GM23338 (cell line): ENCODE measurements at regions not wholly inside any gene's neighbourhood (a gene's known extent, or its start where the extent isn't known, plus 50 kb on each side); places are given as distances from the start of the nearest gene placed in this dataset.

Experiments
- ATAC-seq: fragments of 200-7000 bp; cut with Tn5 transposase; 3 replicates; pipeline ENCODE4 v1.9.1; 2020
- DNase-seq: peaks from one replicate; pipeline ENCODE4 v3.0.0-alpha.2; 2015; ENCODE audit warnings: low spot score
- H2AFZ ChIP-seq: fragments of 200-600 bp; sonication (generic); 2 replicates; pipeline ENCODE4 v1.8.0; 2016; ENCODE audit warnings: antibody characterized with exemption, mild to moderate bottlenecking, moderate library complexity
- H3F3A ChIP-seq: fragments of 200-600 bp; sonication (generic); replicated peaks from 2 replicates; pipeline ENCODE4 v1.8.0; 2017; ENCODE audit warnings: antibody characterized with exemption, mixed run types, low read depth
- H3K27ac ChIP-seq: fragments of 200-600 bp; sonication (generic); 2 replicates; pipeline ENCODE4 v1.6.1; 2016; ENCODE audit warnings: low read depth
- H3K27me3 ChIP-seq: fragments of 200-600 bp; sonication (generic); 2 replicates; pipeline ENCODE4 v1.8.0; 2016; ENCODE audit warnings: mild to moderate bottlenecking, mixed run types, moderate library complexity; ENCODE audit not compliant: insufficient read depth
- H3K36me3 ChIP-seq: fragments of 200-600 bp; sonication (generic); 2 replicates; pipeline ENCODE4 v1.8.0; 2016; ENCODE audit warnings: mild to moderate bottlenecking; ENCODE audit not compliant: insufficient read depth
- H3K4me1 ChIP-seq: fragments of 200-600 bp; sonication (generic); 2 replicates; pipeline ENCODE4 v1.8.0; 2016; ENCODE audit warnings: mild to moderate bottlenecking, moderate library complexity; ENCODE audit not compliant: insufficient read depth
- H3K4me2 ChIP-seq: fragments of 200-600 bp; sonication (generic); 2 replicates; pipeline ENCODE4 v1.7.1; 2017; ENCODE audit warnings: mixed run types
- H3K4me3 ChIP-seq: fragments of 200-600 bp; sonication (generic); 2 replicates; pipeline ENCODE4 v1.6.1; 2016; ENCODE audit warnings: mixed run types
- H3K79me2 ChIP-seq: fragments of 200-600 bp; sonication (generic); replicated peaks from 2 replicates; pipeline ENCODE4 v1.8.0; 2017; ENCODE audit warnings: mild to moderate bottlenecking; ENCODE audit not compliant: insufficient read depth
- H3K9me2 ChIP-seq: fragments of 200-600 bp; sonication (generic); 2 replicates; pipeline ENCODE4 v1.8.0; 2017; ENCODE audit not compliant: insufficient read depth
- H4K20me1 ChIP-seq: fragments of 200-600 bp; sonication (generic); replicated peaks from 2 replicates; pipeline ENCODE4 v1.8.0; 2017; ENCODE audit warnings: mild to moderate bottlenecking; ENCODE audit not compliant: insufficient read depth
- H3K27ac Mint-ChIP-seq: 2 replicates; pipeline ENCODE4 v1.8.0; 2020; ENCODE audit warnings: inconsistent platforms, mild to moderate bottlenecking, moderate library complexity, mixed read lengths
- H3K27me3 Mint-ChIP-seq: 3 replicates; pipeline ENCODE4 v1.8.0; 2022; ENCODE audit warnings: low read depth, mild to moderate bottlenecking, moderate library complexity, mixed read lengths, inconsistent platforms; ENCODE audit not compliant: insufficient read depth, poor library complexity
- H3K36me3 Mint-ChIP-seq: 3 replicates; pipeline ENCODE4 v1.8.0; 2021; ENCODE audit warnings: low read depth, mild to moderate bottlenecking, inconsistent platforms, moderate library complexity, mixed read lengths
- H3K4me1 Mint-ChIP-seq: 3 replicates; pipeline ENCODE4 v1.8.0; 2020; ENCODE audit warnings: mild to moderate bottlenecking, inconsistent platforms, mixed read lengths
- H3K4me3 Mint-ChIP-seq: 3 replicates; pipeline ENCODE4 v1.8.0; 2021; ENCODE audit warnings: moderate library complexity, mild to moderate bottlenecking, inconsistent platforms, mixed read lengths
- H3K9me3 Mint-ChIP-seq: 3 replicates; pipeline ENCODE4 v1.8.0; 2020; ENCODE audit warnings: moderate library complexity, mild to moderate bottlenecking, inconsistent platforms, mixed read lengths
- CREB1 ChIP-seq: fragments of 250-450 bp; sonication (Bioruptor Pico); IDR thresholded peaks from 2 replicates; pipeline ENCODE4 v1.5.0; 2020; ENCODE audit warnings: low read depth, mild to moderate bottlenecking, moderate library complexity
- CTCF ChIP-seq, 2 experiments: fragments of 200-600 bp in 1 of 2; sonication (generic) in 1 of 2; conservative IDR thresholded peaks; 2 replicates each; pipeline versions ENCODE4 v1.5.1 to v1.6.1; 2016 to 2017; ENCODE audit warnings: antibody characterized with exemption in 2 of 2, low read depth in 2 of 2, mild to moderate bottlenecking in 2 of 2, moderate library complexity in 1 of 2
- ETS1 ChIP-seq: IDR thresholded peaks from 2 replicates; pipeline ENCODE4 v1.6.1; 2016; ENCODE audit warnings: antibody characterized with exemption
- EZH2 ChIP-seq: fragments of 200-600 bp; sonication (generic); IDR thresholded peaks from one replicate; pipeline ENCODE4 v1.8.0; 2017; ENCODE audit warnings: antibody characterized with exemption, mild to moderate bottlenecking, low read depth; ENCODE audit not compliant: unreplicated experiment
- EZH2phosphoT487 ChIP-seq: fragments of 200-600 bp; sonication (generic); IDR thresholded peaks from one replicate; pipeline ENCODE4 v1.8.1; 2018; ENCODE audit warnings: antibody characterized with exemption; ENCODE audit not compliant: unreplicated experiment
- JUNB ChIP-seq: IDR thresholded peaks from one replicate; pipeline ENCODE4 v1.6.1; 2016; ENCODE audit warnings: antibody characterized with exemption; ENCODE audit not compliant: unreplicated experiment
- NANOG ChIP-seq: IDR thresholded peaks from 2 replicates; pipeline ENCODE4 v1.6.1; 2016; ENCODE audit warnings: antibody characterized with exemption, borderline replicate concordance
- POLR2AphosphoS5 ChIP-seq: IDR thresholded peaks from 2 replicates; pipeline ENCODE4 v1.6.1; 2016; ENCODE audit warnings: antibody characterized with exemption, low read depth
- REST ChIP-seq: IDR thresholded peaks from one replicate; pipeline ENCODE4 v1.6.1; 2018; ENCODE audit warnings: antibody characterized with exemption; ENCODE audit not compliant: unreplicated experiment
- STAT1 ChIP-seq: IDR thresholded peaks from one replicate; pipeline ENCODE4 v1.6.1; 2016; ENCODE audit warnings: antibody characterized with exemption; ENCODE audit not compliant: unreplicated experiment
- ZNF114 ChIP-seq: fragments of 250-450 bp; sonication (Bioruptor Pico); IDR thresholded peaks from 2 replicates; pipeline ENCODE4 v1.5.0; 2020; ENCODE audit warnings: mild to moderate bottlenecking, moderate library complexity
- ZNF331 ChIP-seq: fragments of 250-450 bp; sonication (Bioruptor Pico); IDR thresholded peaks from 2 replicates; pipeline ENCODE4 v1.5.0; 2020; ENCODE audit warnings: low read depth, mild to moderate bottlenecking, moderate library complexity
- ZNF462 ChIP-seq: fragments of 250-450 bp; sonication (Bioruptor Pico); IDR thresholded peaks from 2 replicates; pipeline ENCODE4 v1.5.0; 2020; ENCODE audit warnings: mild to moderate bottlenecking, moderate library complexity

GRCh38 chr13:99819967-99820366 lies 151.6 kb downstream of the ZIC5 start:
- Mint-ChIP-seq H3K27ac (no peak overlapping the region), H3K4me1 (peaks cover 26% of the 10 kb centered on the region), H3K9me3 (peaks cover 3% of the 10 kb centered on the region; the same call in 2 of the 3 replicates), H3K36me3 (peaks cover 9% of the 10 kb centered on the region; the same call in 2 of the 3 replicates), H3K4me3 (no peak overlapping the region), H3K27me3 (peaks cover 7% of the 10 kb centered on the region)
- ATAC-seq (peak; percentile 36; the same call in 2 of the 3 replicates), DNase-seq (no peak)
- no peaks in the 10 kb centered on the region for H3K79me2 ChIP-seq
- no peaks in the 10 kb centered on the region for H4K20me1 ChIP-seq
- TF ChIP-seq NANOG: no peak
- TF ChIP-seq ZNF331 (CRISPR knock-in tag): no peak
- no peak for TF ChIP-seq REST
- no peak for TF ChIP-seq STAT1
- no peak for TF ChIP-seq ETS1
- no peak for TF ChIP-seq CTCF (conservative IDR thresholded peaks at IDR 0.05; ENCODE audit: low read depth in 2 of 2)
- no peak for TF ChIP-seq EZH2phosphoT487
- TF ChIP-seq EZH2: no peak
- TF ChIP-seq CREB1 (CRISPR knock-in tag): no peak
- TF ChIP-seq ZNF462 (CRISPR knock-in tag): no peak
- no peak for TF ChIP-seq JUNB
- TF ChIP-seq POLR2AphosphoS5: no peak
- TF ChIP-seq ZNF114 (CRISPR knock-in tag): no peak
- peaks cover 13% of the 10 kb centered on the region for H3K4me1 ChIP-seq
- H3K4me2 ChIP-seq: no peak overlapping the region; the same call in 1 of the 2 replicates
- H3K36me3 ChIP-seq: no peaks in the 10 kb centered on the region
- no peak overlapping the region for H3K4me3 ChIP-seq
- H2AFZ ChIP-seq: no peak overlapping the region
- H3K9me2 ChIP-seq: peaks cover 7% of the 10 kb centered on the region
- no peaks in the 10 kb centered on the region for H3K27me3 ChIP-seq
- H3F3A ChIP-seq: peaks cover 10% of the 10 kb centered on the region; the same call in 1 of the 2 replicates
- no peak overlapping the region for H3K27ac ChIP-seq
